GM18511 (cell line): ENCODE measurements at regions not wholly inside any gene's neighbourhood (a gene's known extent, or its start where the extent isn't known, plus 50 kb on each side); places are given as distances from the start of the nearest gene placed in this dataset.

Experiments
- ATAC-seq: cut with Tn5 transposase; IDR thresholded peaks from one replicate; pipeline ENCODE4 v1.9.1; 2021; ENCODE audit warnings: mild to moderate bottlenecking, moderate library complexity; ENCODE audit not compliant: unreplicated experiment

GRCh38 chr4:125072269-125072668 lies 242.5 kb upstream of the FAT4 start:
- no peak for ATAC-seq

GRCh38 chr4:125070861-125071260 lies 243.9 kb upstream of the FAT4 start:
- ATAC-seq = no peak

- ATAC-seq = no peak
Measured at GRCh38 chr4:125062115-125063050, 252.4 kb upstream of the FAT4 start.

- no peak for ATAC-seq
Measured at GRCh38 chr4:125060376-125060775, 254.4 kb upstream of the FAT4 start.

- no peak for ATAC-seq
Measured at GRCh38 chr4:125049711-125050110, 265.0 kb upstream of the FAT4 start.

- ATAC-seq = no peak
Measured at GRCh38 chr4:125045311-125045710, 269.4 kb upstream of the FAT4 start.

GRCh38 chr4:125044886-125045285 lies 269.9 kb upstream of the FAT4 start:
- no peak for ATAC-seq

- no peak for ATAC-seq
Measured at GRCh38 chr4:125043486-125043885, 271.3 kb upstream of the FAT4 start.

GRCh38 chr4:125042041-125042440 lies 272.7 kb upstream of the FAT4 start:
- ATAC-seq = no peak

- no peak for ATAC-seq
Measured at GRCh38 chr4:125041372-125041930, 273.3 kb upstream of the FAT4 start.

- ATAC-seq = no peak
Measured at GRCh38 chr4:125039550-125039949, 275.2 kb upstream of the FAT4 start.

GRCh38 chr4:125022855-125023501 lies 291.8 kb upstream of the FAT4 start:
- no peak for ATAC-seq

- ATAC-seq = no peak
Measured at GRCh38 chr4:125021189-125021588, 293.6 kb upstream of the FAT4 start.

GRCh38 chr4:125020089-125021034 lies 294.4 kb upstream of the FAT4 start:
- ATAC-seq = no peak

GRCh38 chr4:125016892-125017299 lies 297.9 kb upstream of the FAT4 start:
- no peak for ATAC-seq

- ATAC-seq = no peak
Measured at GRCh38 chr4:125013891-125014290, 300.9 kb upstream of the FAT4 start.

GRCh38 chr4:125011646-125012045 lies 299.1 kb upstream of the ANKRD50 start:
- ATAC-seq = no peak

GRCh38 chr4:125010796-125011503 lies 298.4 kb upstream of the ANKRD50 start:
- ATAC-seq = no peak

GRCh38 chr4:125008676-125009075 lies 296.1 kb upstream of the ANKRD50 start:
- ATAC-seq = no peak

- no peak for ATAC-seq
Measured at GRCh38 chr4:125004676-125005075, 292.1 kb upstream of the ANKRD50 start.
